ENCODE measurements at regions not wholly inside any gene's neighbourhood (a gene's known extent, or its start where the extent isn't known, plus 50 kb on each side); places are given as distances from the start of the nearest gene placed in this dataset.

- peaks cover 21 to 71% (median 68%) of the 10 kb centered on the region in 4 donors for H3K36me3 ChIP-seq
- WGBS: 78% methylated on average over 5 of the region's 13 CpGs
- peak overlapping the region; percentile 92 to 97 (median 95) for H3K27ac ChIP-seq (replicated peaks in 1 of 4)
- no peak for DNase-seq (ENCODE audit: extremely low spot score)
- H3K4me1 ChIP-seq: peaks cover 49 to 67% (median 56%) of the 10 kb centered on the region in 4 donors
- TF ChIP-seq EP300 (IDR thresholded peaks at IDR 0.05) (no peak), CTCF (IDR thresholded peaks at IDR 0.05) (no peak), POLR2AphosphoS5 (IDR thresholded peaks at IDR 0.05) (no peak), POLR2A (IDR thresholded peaks at IDR 0.05; ENCODE audit: low read depth) (no peak)
- no peaks in the 10 kb centered on the region for H3K9me3 ChIP-seq
- H3K4me3 ChIP-seq: no peak overlapping the region
- no peaks in the 10 kb centered on the region for H3K27me3 ChIP-seq
- intact Hi-C loops (cut with DNase I): no loop called here
Measured at GRCh38 chr12:124378926-124379325, 84.0 kb downstream of the RFLNA start.

GRCh38 chr12:124377981-124378509, 83.2 kb downstream of the RFLNA start:
- Histone ChIP-seq H3K36me3 (peaks cover 17 to 69% (median 66%) of the 10 kb centered on the region in 4 donors), H3K27me3 (no peaks in the 10 kb centered on the region), H3K27ac (replicated peaks in 1 of 4) (peak overlapping the region; percentile 92 to 97 (median 95)), H3K9me3 (no peaks in the 10 kb centered on the region), H3K4me1 (peaks cover 49 to 62% (median 52%) of the 10 kb centered on the region in 4 donors), H3K4me3 (no peak overlapping the region)
- no peak for DNase-seq (ENCODE audit: extremely low spot score)
- WGBS: 96% methylated on average over 22 of the region's 26 CpGs
- intact Hi-C loops (cut with DNase I): no loop called here
- TF ChIP-seq EP300 (IDR thresholded peaks at IDR 0.05): no peak
- TF ChIP-seq CTCF (IDR thresholded peaks at IDR 0.05): no peak
- TF ChIP-seq POLR2AphosphoS5 (IDR thresholded peaks at IDR 0.05): no peak
- TF ChIP-seq POLR2A (IDR thresholded peaks at IDR 0.05; ENCODE audit: low read depth): no peak

- Histone ChIP-seq H3K4me1 (peaks cover 42 to 61% (median 49%) of the 10 kb centered on the region in 4 donors), H3K27ac (replicated peaks in 1 of 4) (peak overlapping the region in 3 of 4 donors; percentile 50 to 97 (median 95)), H3K4me3 (no peak overlapping the region), H3K27me3 (no peaks in the 10 kb centered on the region), H3K9me3 (no peaks in the 10 kb centered on the region), H3K36me3 (peaks cover 28 to 82% (median 76%) of the 10 kb centered on the region in 4 donors)
- no peak for DNase-seq (ENCODE audit: extremely low spot score)
- intact Hi-C loops (cut with DNase I): no loop called here
- TF ChIP-seq POLR2AphosphoS5 (IDR thresholded peaks at IDR 0.05): no peak
- TF ChIP-seq EP300 (IDR thresholded peaks at IDR 0.05): no peak
- TF ChIP-seq POLR2A (IDR thresholded peaks at IDR 0.05; ENCODE audit: low read depth): no peak
- no peak for TF ChIP-seq CTCF (IDR thresholded peaks at IDR 0.05)
- WGBS: 85% methylated on average over 7 of the region's 9 CpGs
Measured at GRCh38 chr12:124376435-124376834, 81.5 kb downstream of the RFLNA start.

GRCh38 chr12:124375789-124376175, 80.9 kb downstream of the RFLNA start:
- Histone ChIP-seq H3K27ac (replicated peaks in 1 of 4) (peak overlapping the region in 2 of 4 donors; percentile 23 to 97), H3K9me3 (no peaks in the 10 kb centered on the region), H3K36me3 (peaks cover 31 to 88% (median 83%) of the 10 kb centered on the region in 4 donors), H3K4me1 (peaks cover 39 to 61% (median 49%) of the 10 kb centered on the region in 4 donors), H3K27me3 (no peaks in the 10 kb centered on the region), H3K4me3 (no peak overlapping the region)
- TF ChIP-seq POLR2AphosphoS5 (IDR thresholded peaks at IDR 0.05): no peak
- TF ChIP-seq CTCF (IDR thresholded peaks at IDR 0.05): no peak
- no peak for TF ChIP-seq POLR2A (IDR thresholded peaks at IDR 0.05; ENCODE audit: low read depth)
- TF ChIP-seq EP300 (IDR thresholded peaks at IDR 0.05): no peak
- 61% methylated on average over 3 of the region's 14 CpGs for WGBS
- intact Hi-C loops (cut with DNase I): no loop called here
- no peak for DNase-seq (ENCODE audit: extremely low spot score)
